Activated CD8-positive, alpha-beta T cell treated with anti-CD3 and anti-CD28 coated beads for 36 hours (primary cell): ENCODE measurements at regions not wholly inside any gene's neighbourhood (a gene's known extent, or its start where the extent isn't known, plus 50 kb on each side); places are given as distances from the start of the nearest gene placed in this dataset.

ENCODE experiments used
- ATAC-seq: fragments of 200-7000 bp; cut with Tn5 transposase; one replicate; pipeline ENCODE4 v1.10.0; 2021; ENCODE audit warnings: mild to moderate bottlenecking, moderate library complexity
- CTCF ChIA-PET: fragments of 350-600 bp; sonication (Branson Sonifier 250); formaldehyde crosslinking; loops from one replicate; lab custom pipeline; 2021; ENCODE audit warnings: antibody characterized with exemption; lab: Charles Lee
- POLR2A ChIA-PET: fragments of 350-600 bp; sonication (Branson Sonifier 250); formaldehyde crosslinking; loops from one replicate; lab custom pipeline; 2021; ENCODE audit warnings: antibody characterized with exemption; lab: Charles Lee
- DNase-seq: peaks from one replicate; pipeline ENCODE4 v3.0.0-alpha.2; 2020
- H3K27ac Mint-ChIP-seq: one replicate; pipeline ENCODE4 v1.8.0; 2021; ENCODE audit warnings: mild to moderate bottlenecking, mixed read lengths
- H3K27me3 Mint-ChIP-seq: one replicate; pipeline ENCODE4 v1.8.0; 2021; ENCODE audit warnings: mixed read lengths
- H3K36me3 Mint-ChIP-seq: one replicate; pipeline ENCODE4 v1.8.0; 2021; ENCODE audit warnings: low read depth, mixed read lengths
- H3K4me1 Mint-ChIP-seq: one replicate; pipeline ENCODE4 v1.8.0; 2021; ENCODE audit warnings: low read depth, mixed read lengths
- H3K4me3 Mint-ChIP-seq: one replicate; pipeline ENCODE4 v1.8.0; 2021; ENCODE audit warnings: mild to moderate bottlenecking, moderate library complexity, mixed read lengths
- H3K9me3 Mint-ChIP-seq: one replicate; pipeline ENCODE4 v1.8.0; 2021; ENCODE audit warnings: mixed read lengths
- CTCF ChIP-seq: fragments of 200-600 bp; IDR thresholded peaks from one replicate; pipeline ENCODE4 v1.8.0; 2022; ENCODE audit warnings: antibody characterized with exemption, mild to moderate bottlenecking
- intact Hi-C: fragments of 100-400 bp; cut with micrococcal nuclease; formaldehyde crosslinking; loops from one replicate; pipeline ENCODE4 v1.10.0; 2022

- Mint-ChIP-seq H3K4me3 (no peak overlapping the region), H3K36me3 (no peaks in the 10 kb centered on the region), H3K27ac (no peak overlapping the region), H3K9me3 (peaks cover 9% of the 10 kb centered on the region), H3K4me1 (no peaks in the 10 kb centered on the region), H3K27me3 (no peaks in the 10 kb centered on the region)
- DNase-seq (no peak), ATAC-seq (no peak)
- intact Hi-C loops: no loop called here
- POLR2A ChIA-PET: no interaction called here
- CTCF ChIA-PET: no interaction called here
- TF ChIP-seq CTCF: no peak
These were observed 364.8 kb downstream of the BMP4 start for GRCh38 chr14:53591816-53592215.

- TF ChIP-seq CTCF: no peak
- peaks cover 2% of the 10 kb centered on the region for H3K9me3 Mint-ChIP-seq
- H3K4me1 Mint-ChIP-seq: no peaks in the 10 kb centered on the region
- H3K4me3 Mint-ChIP-seq: no peak overlapping the region
- intact Hi-C loops: no loop called here
- no peak overlapping the region for H3K27ac Mint-ChIP-seq
- CTCF ChIA-PET: no interaction called here
- POLR2A ChIA-PET: interaction anchor here (1.0 kb wide), 1 partner anchor 156 kb away, joined by 5 read pairs; no protein-coding TSS in a partner anchor
- no peaks in the 10 kb centered on the region for H3K36me3 Mint-ChIP-seq
- peaks cover 5% of the 10 kb centered on the region for H3K27me3 Mint-ChIP-seq
- ATAC-seq: no peak
- no peak for DNase-seq
These were observed 375.1 kb downstream of the BMP4 start for GRCh38 chr14:53581504-53581903.

- H3K4me1 Mint-ChIP-seq: no peaks in the 10 kb centered on the region
- peaks cover 8% of the 10 kb centered on the region for H3K27me3 Mint-ChIP-seq
- H3K4me3 Mint-ChIP-seq: no peak overlapping the region
- DNase-seq (no peak), ATAC-seq (no peak)
- POLR2A ChIA-PET: no interaction called here
- H3K9me3 Mint-ChIP-seq: peaks cover 4% of the 10 kb centered on the region
- no peak overlapping the region for H3K27ac Mint-ChIP-seq
- TF ChIP-seq CTCF: no peak
- CTCF ChIA-PET: no interaction called here
- no peaks in the 10 kb centered on the region for H3K36me3 Mint-ChIP-seq
- intact Hi-C loops: no loop called here
These were observed 384.8 kb downstream of the BMP4 start for GRCh38 chr14:53571641-53572328.

- H3K4me3 Mint-ChIP-seq: no peak overlapping the region
- no peaks in the 10 kb centered on the region for H3K36me3 Mint-ChIP-seq
- no peak for TF ChIP-seq CTCF
- DNase-seq (no peak), ATAC-seq (no peak)
- ChIA-PET POLR2A (no interaction called here), CTCF (no interaction called here)
- H3K9me3 Mint-ChIP-seq: peaks cover 4% of the 10 kb centered on the region
- H3K27me3 Mint-ChIP-seq: peaks cover 8% of the 10 kb centered on the region
- intact Hi-C loops: no loop called here
- H3K4me1 Mint-ChIP-seq: no peaks in the 10 kb centered on the region
- no peak overlapping the region for H3K27ac Mint-ChIP-seq
These were observed 385.9 kb downstream of the BMP4 start for GRCh38 chr14:53570411-53571387.

GRCh38 chr14:53569446-53569845, 387.2 kb downstream of the BMP4 start:
- Mint-ChIP-seq H3K36me3 (no peaks in the 10 kb centered on the region), H3K27ac (no peak overlapping the region), H3K9me3 (peaks cover 3% of the 10 kb centered on the region), H3K4me1 (no peaks in the 10 kb centered on the region), H3K4me3 (no peak overlapping the region), H3K27me3 (peaks cover 6% of the 10 kb centered on the region)
- ATAC-seq (no peak), DNase-seq (no peak)
- ChIA-PET CTCF (no interaction called here), POLR2A (no interaction called here)
- no peak for TF ChIP-seq CTCF
- intact Hi-C loops: no loop called here
